DMS 273 (cell line): ENCODE measurements at regions not wholly inside any gene's neighbourhood (a gene's known extent, or its start where the extent isn't known, plus 50 kb on each side); places are given as distances from the start of the nearest gene placed in this dataset.

Experiments used
- DNase-seq: peaks from one replicate; lab custom pipeline; 2025; ENCODE audit not compliant: unreplicated experiment; lab: John Stamatoyannopoulos, UW

GRCh38 chr1:10896673-10897072, 100.2 kb upstream of the CASZ1 start:
- no peak for DNase-seq

DNA sequence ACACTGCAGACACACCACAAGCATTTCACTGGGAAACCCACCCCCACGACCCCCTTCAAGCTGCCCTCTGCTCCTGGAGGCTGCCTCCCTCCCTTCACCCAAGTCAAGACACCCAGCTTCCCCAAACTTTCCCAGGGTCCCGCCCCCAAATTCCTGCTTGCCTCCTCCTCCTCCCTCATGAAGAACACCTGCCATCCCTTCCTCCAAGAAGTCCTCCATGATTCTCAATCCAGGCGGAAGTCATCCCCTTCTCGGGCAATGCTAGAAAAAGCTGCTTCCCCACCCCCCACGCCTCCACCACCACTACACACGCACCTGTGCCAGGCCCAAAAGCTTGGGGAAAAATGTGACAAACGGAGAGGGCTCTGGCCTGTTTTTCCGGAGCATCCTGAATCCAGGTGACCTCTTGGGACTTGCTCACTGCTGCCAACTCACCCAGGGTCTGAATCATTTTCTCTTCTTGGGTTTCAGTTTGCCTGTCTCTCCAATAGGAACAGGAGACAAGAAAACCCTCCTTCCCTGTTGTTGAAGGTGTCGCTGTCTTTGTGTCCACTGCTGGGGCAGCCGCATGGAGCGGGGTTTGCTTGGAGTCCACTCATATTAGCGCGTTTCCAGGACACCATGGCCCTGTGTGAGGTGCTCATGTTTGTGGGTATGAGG, 101.0 kb upstream of the CASZ1 start:
- no peak for DNase-seq

GRCh38 chr1:10897981-10898728, 101.7 kb upstream of the CASZ1 start:
- no peak for DNase-seq

GRCh38 chr1:10898921-10899320, 102.5 kb upstream of the CASZ1 start:
- no peak for DNase-seq

- DNase-seq, result no peak
Observed at GRCh38 chr1:10899490-10900250, 103.2 kb upstream of the CASZ1 start.

GRCh38 chr1:10900251-10900651, 103.8 kb upstream of the CASZ1 start:
- no peak for DNase-seq

DNA sequence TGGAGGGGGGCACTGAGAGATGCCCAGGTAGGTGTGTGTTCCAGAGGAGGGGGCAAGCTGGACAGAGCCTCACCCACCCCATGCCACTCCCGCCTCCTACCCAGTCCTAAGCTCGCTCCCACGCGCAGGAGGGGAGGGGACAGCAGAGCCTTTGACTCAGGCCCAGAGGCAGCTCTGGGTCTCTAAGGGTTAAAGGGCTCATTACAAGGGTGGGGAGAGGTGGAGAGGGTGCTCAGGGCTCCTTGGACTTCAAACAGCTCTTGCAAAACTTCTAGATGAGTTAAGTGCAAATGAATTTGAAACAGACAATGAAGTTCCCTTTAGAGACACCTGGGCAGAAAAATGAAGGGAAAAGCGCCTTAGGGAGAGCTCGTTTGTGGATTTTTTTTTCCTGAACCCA, 104.2 kb upstream of the CASZ1 start:
- DNase-seq, result no peak

GRCh38 chr1:10901091-10901890, 104.8 kb upstream of the CASZ1 start:
- DNase-seq, result no peak

DNA sequence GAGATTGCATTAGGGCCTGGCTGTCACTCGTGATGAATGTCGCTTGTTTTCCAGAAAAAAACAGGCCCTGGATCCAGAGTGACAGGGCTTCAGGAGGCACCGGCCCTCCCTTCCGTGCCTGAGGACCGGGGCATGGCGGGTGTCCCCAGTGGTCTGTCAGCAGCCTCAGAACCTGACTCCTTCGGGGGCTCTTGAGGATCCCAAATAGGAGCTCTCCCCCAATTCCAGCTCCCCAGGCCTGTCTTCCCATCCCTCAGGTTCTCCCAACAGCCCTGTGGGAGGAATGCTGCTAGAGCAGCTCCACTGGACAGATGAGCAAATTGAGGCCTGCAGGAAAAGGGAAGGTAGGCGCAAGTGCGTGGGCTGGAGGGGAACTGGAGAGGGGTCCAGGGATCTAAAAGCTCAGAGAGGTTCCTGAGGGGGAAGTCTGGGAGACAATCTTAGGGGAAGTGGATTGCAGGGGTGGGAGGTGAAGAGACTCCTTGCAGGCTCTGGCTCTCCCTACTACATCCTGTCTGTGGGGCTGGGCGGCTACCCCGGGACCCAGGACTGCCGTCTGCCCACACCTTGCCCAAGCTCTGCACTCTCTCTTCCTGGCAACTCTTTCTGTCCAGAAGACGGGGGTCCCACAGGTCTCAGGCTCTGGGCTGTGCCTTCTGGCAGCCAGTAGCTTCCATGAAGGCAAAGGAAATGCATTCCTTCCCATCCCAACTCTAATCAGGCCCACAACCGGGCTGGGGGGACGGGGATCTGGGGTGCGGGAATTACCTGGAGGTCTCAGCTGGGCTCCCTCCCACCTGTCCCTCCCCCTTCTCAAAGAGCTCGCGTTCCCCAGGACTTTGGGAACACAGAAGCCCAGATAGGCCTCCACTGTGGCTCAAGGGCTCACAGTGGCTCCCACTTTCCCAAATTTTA, 105.7 kb upstream of the CASZ1 start:
- DNase-seq, result no peak

GRCh38 chr1:10903421-10903820, 107.0 kb upstream of the CASZ1 start:
- no peak for DNase-seq

- peak; percentile 65 for DNase-seq
Observed at GRCh38 chr1:10903821-10904220, 107.4 kb upstream of the CASZ1 start.

- DNase-seq, result no peak
Observed at GRCh38 chr1:10904396-10905358, 107.8 kb upstream of the TARDBP start.

DNA sequence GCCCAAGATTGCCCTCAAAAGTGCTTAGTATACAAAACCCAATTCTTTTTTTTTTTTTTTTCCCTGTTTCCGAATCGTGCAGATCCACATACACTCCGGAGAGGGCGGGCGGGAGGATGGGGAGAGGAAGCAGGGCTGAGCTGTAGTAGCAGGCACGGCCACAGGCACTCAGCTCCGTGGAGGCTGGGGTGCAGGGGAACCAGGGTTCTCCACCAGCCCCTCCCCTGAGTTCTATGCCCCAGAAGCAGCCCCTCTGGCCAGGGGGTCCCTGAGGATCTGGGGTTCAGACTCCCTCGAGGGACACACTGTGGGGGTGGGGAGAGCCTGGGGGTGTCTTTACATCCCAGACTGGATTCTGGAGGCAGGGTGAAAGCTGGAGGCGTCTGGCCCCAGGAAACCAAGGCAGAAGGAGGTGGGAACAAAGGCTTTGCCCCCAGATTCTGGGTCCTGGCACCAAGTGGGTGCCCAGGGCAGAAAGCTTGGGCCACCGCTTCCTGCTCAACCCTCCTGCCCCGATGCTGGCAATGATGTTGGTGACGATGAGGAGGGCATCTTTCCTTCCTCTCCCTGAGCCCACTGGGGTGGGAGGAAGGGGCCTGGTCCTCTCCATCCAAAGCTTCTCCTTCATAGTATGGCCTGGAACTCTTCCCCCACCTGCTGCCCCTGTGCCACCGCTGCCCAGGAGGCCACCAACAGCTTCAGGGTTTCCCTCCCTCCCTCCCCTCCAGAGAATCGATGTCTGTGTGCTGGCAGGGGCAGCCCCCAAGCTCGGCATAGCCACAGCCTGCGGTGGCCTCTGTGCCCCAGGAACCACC, 106.4 kb upstream of the TARDBP start:
- DNase-seq, result no peak

- no peak for DNase-seq
Observed at GRCh38 chr1:10906866-10907519, 105.5 kb upstream of the TARDBP start.

DNA sequence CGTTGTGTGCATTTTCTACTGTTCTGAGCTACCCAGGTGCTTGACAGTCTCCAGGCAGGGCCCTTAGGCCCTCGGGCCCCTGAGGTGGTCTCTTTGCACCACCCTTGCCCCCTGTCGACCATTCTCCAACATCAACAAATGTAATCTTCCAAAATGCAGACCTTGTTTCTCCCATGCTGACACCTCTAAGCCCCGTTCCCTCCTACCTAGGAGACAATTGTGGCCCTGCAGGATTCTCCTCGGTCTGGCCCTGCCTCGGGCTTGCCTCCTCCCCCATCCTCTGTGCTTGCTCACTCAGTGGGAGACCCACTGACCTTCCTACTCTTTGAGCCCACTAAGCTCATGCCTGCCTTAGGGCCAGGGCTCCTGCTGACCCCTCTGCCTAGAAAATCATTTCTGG, 104.2 kb upstream of the TARDBP start:
- DNase-seq, result no peak

DNA sequence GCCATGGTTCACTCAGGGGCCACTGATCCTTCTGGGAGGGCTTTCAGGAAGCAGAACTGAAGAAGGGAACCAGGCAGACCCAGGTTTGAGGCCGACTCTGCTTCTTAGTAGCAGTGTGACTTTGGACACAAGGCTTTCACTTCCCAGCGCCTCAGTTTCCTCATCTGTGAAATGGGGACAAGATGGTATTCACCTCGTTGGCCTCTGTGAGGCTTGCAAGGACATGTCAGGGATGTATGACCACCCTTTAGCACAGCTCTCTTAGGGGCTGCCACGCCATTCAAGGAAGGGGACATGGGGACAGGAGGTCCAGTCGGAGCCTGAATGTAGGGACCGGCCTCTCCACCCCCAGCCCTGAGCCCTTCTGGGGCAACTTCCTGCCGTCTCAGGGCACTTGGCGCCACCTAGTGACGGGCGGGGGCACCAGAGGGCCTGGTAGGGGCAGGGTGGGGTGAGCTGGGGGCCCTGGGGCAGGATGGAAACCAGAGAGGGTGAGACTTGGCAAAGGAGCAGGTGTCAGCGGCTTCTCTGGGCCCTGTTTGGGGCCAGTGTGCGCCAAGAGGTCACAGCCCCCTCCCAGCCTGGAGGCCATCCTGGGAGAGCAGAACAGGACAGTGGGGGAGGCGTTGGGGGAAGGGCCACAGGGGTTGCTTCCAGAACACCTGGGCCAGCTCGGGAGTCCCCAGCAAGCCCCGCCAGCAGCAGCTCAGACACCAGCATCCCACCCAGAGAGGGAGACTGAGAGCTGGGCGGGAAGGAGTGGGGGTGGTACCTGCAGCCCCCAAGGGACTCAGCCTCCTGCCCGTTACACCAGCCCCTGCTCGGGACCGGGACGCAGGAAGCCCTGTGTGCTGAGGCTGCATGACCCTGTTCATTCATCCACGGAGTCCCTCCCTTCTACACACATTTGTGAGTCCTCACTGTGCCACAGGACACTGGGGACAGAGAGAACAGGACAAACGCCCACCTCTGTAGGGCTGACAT, 102.5 kb upstream of the TARDBP start:
- peak; percentile 85 for DNase-seq
